HL-60 (cell line): ENCODE measurements at regions not wholly inside any gene's neighbourhood (a gene's known extent, or its start where the extent isn't known, plus 50 kb on each side); places are given as distances from the start of the nearest gene placed in this dataset.

Experiments
- CTCF ChIP-seq: IDR thresholded peaks from one replicate; pipeline ENCODE4 v1.5.1; 2011; ENCODE audit warnings: low read length, control low read depth, inconsistent platforms; ENCODE audit not compliant: insufficient read depth
- GABPA ChIP-seq: IDR thresholded peaks from 2 replicates; pipeline ENCODE4 v1.6.1; 2012; ENCODE audit warnings: low read depth
- POLR2AphosphoS5 ChIP-seq: IDR thresholded peaks from 2 replicates; pipeline ENCODE4 v1.6.1; 2012; ENCODE audit warnings: low read depth
- REST ChIP-seq: IDR thresholded peaks from 2 replicates; pipeline ENCODE4 v1.6.1; 2012; ENCODE audit warnings: low read depth; ENCODE audit not compliant: insufficient replicate concordance
- SPI1 ChIP-seq: IDR thresholded peaks from 2 replicates; pipeline ENCODE4 v1.6.1; 2012; ENCODE audit warnings: low read depth, mild to moderate bottlenecking, borderline replicate concordance

GRCh38 chr3:72060447-72061034, 275.6 kb upstream of the PROK2 start:
- TF ChIP-seq CTCF (no peak), SPI1 (no peak), POLR2AphosphoS5 (no peak), GABPA (no peak), REST (no peak)
